ENCODE measurements at regions not wholly inside any gene's neighbourhood (a gene's known extent, or its start where the extent isn't known, plus 50 kb on each side); places are given as distances from the start of the nearest gene placed in this dataset.

DNA sequence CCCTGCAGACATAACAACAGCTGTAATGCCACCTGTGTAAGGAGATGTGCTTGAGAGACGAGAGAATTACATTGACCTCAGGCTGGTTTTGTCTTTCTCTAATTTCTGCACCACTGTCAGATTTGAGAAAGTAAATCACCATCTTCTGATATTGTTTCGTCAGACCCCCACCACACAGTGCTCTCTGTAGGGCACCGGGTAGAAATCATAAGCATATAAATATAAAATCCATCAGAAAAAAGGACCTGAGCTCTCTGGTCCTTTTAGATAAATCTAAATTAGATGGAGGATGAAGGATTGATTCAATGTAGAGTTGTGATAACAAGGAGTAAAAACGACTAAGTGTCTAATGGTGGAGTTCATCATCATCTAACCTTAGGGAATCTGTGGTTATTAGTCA is 1981.0 kb upstream of the PRR20A start:
- no peaks in the 10 kb centered on the region for H3K4me1 ChIP-seq (ENCODE audit: control insufficient read depth, extremely low read depth, insufficient read depth, low read length)
- FAIRE-seq (no peak), DNase-seq (ENCODE audit: low read depth, low spot score) (no peak)
- ChIA-PET CTCF (no interaction called here), POLR2A (no interaction called here)
- dilution Hi-C loops (cut with MboI; ENCODE audit: extremely low pct_ligation_motif_present, low sequenced_read_pairs) (no loop called here), intact Hi-C loops (cut with micrococcal nuclease) (no loop called here)
- no peaks in the 10 kb centered on the region for H4K20me1 ChIP-seq (replicated peaks; ENCODE audit: control insufficient read depth, extremely low read depth, insufficient read depth, low read length)
- H3K4me3 ChIP-seq (replicated peaks in 1 of 3; ENCODE audit: insufficient read depth in 1 of 3, low read depth in 1 of 3, low read length in 3 of 3): no peak overlapping the region
- BruUV-seq (replicated peaks): no TSS peak
- H3K27ac ChIP-seq (ENCODE audit: insufficient read depth, low read depth, low read length): no peak overlapping the region
- no peak overlapping the region for H3K4me2 ChIP-seq (ENCODE audit: insufficient read depth, low read length)
- no peaks in the 10 kb centered on the region for H3K36me3 ChIP-seq (ENCODE audit: control insufficient read depth in 2 of 2, extremely low read depth in 1 of 2, insufficient read depth in 2 of 2, low read length in 2 of 2)
- peaks cover 2% of the 10 kb centered on the region for H3K9me3 ChIP-seq (replicated peaks; ENCODE audit: control insufficient read depth, insufficient read depth, low read length)
- TF ChIP-seq, protein P1, sequence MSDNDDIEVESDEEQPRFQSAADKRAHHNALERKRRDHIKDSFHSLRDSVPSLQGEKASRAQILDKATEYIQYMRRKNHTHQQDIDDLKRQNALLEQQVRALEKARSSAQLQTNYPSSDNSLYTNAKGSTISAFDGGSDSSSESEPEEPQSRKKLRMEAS (IDR thresholded peaks at IDR 0.05; ENCODE audit: insufficient read depth, insufficient read length): no peak
- TF ChIP-seq CTCF (IDR thresholded peaks at IDR 0.05; ENCODE audit: extremely low read depth in 1 of 2, insufficient read depth in 1 of 2, low read depth in 1 of 2, low read length in 2 of 2): no peak
- TF ChIP-seq POLR2A (IDR thresholded peaks at IDR 0.05; ENCODE audit: low read depth, low read length): no peak
- no peak for TF ChIP-seq EZH2 (IDR thresholded peaks at IDR 0.05; ENCODE audit: borderline replicate concordance, low read depth, low read length, severe bottlenecking)
- no peak for TF ChIP-seq JUN (IDR thresholded peaks at IDR 0.05; ENCODE audit: borderline replicate concordance, insufficient read depth, insufficient read length, low read depth)
- no peak for TF ChIP-seq FOS (IDR thresholded peaks at IDR 0.05; ENCODE audit: borderline replicate concordance, insufficient read depth, low read length)
- no peak for TF ChIP-seq POLR2AphosphoS5 (IDR thresholded peaks at IDR 0.05; ENCODE audit: insufficient read depth, low read depth, low read length)
- no peak for TF ChIP-seq MYC (IDR thresholded peaks at IDR 0.05; ENCODE audit: low read depth, low read length)
- no peak for TF ChIP-seq GATA2 (IDR thresholded peaks at IDR 0.05; ENCODE audit: insufficient read depth, insufficient read length, low read depth, low read length)
- H2AFZ ChIP-seq (ENCODE audit: low read depth, low read length): no peak overlapping the region
- no peaks in the 10 kb centered on the region for H3K9me1 ChIP-seq (replicated peaks; ENCODE audit: control insufficient read depth, extremely low read depth, insufficient read depth, low read length)
- no peaks in the 10 kb centered on the region for H3K27me3 ChIP-seq (ENCODE audit: control insufficient read depth in 2 of 2, insufficient read depth in 2 of 2, low read length in 2 of 2)
- no peaks in the 10 kb centered on the region for H3K79me2 ChIP-seq (ENCODE audit: control insufficient read depth, insufficient read depth, low read length)
- no peak overlapping the region for H3K9ac ChIP-seq (replicated peaks; ENCODE audit: extremely low read depth, insufficient read depth, low read length)
